ENCODE measurements at regions not wholly inside any gene's neighbourhood (a gene's known extent, or its start where the extent isn't known, plus 50 kb on each side); places are given as distances from the start of the nearest gene placed in this dataset.
A peak's percentile ranks its signal among the peaks of the same experiment; 100 is the strongest.

- H3K36me3 ChIP-seq, result no peaks in the 10 kb centered on the region
- H3K4me1 ChIP-seq, result no peaks in the 10 kb centered on the region
- H3K9me3 ChIP-seq, result no peaks in the 10 kb centered on the region
- no peak for DNase-seq
- H3K4me3 ChIP-seq, result no peak overlapping the region
- no peak for ATAC-seq
- intact Hi-C loops (cut with DNase I), result no loop called here
- H3K27me3 ChIP-seq, result no peaks in the 10 kb centered on the region
- TF ChIP-seq CTCF (IDR thresholded peaks at IDR 0.05), result no peak
- no peak for FAIRE-seq
- no peak overlapping the region for H3K27ac ChIP-seq
- 64 to 70% methylated on average over 4 of the region's 4 CpGs for WGBS, 2 donors
Measured at GRCh38 chr17:14619821-14620220, 318.9 kb downstream of the HS3ST3B1 start.

GRCh38 chr17:14616528-14616927 is 315.6 kb downstream of the HS3ST3B1 start:
- Histone ChIP-seq H3K4me3 (no peak overlapping the region), H3K27ac (no peak overlapping the region), H3K27me3 (no peaks in the 10 kb centered on the region), H3K9me3 (no peaks in the 10 kb centered on the region), H3K4me1 (no peaks in the 10 kb centered on the region), H3K36me3 (no peaks in the 10 kb centered on the region)
- intact Hi-C loops (cut with DNase I), result no loop called here
- WGBS, 2 donors, result 58 to 81% methylated on average over 2 of the region's 2 CpGs
- DNase-seq (no peak), ATAC-seq (no peak), FAIRE-seq (no peak)
- no peak for TF ChIP-seq CTCF (IDR thresholded peaks at IDR 0.05)

- Histone ChIP-seq H3K36me3 (no peaks in the 10 kb centered on the region), H3K4me3 (no peak overlapping the region), H3K27me3 (no peaks in the 10 kb centered on the region), H3K4me1 (no peaks in the 10 kb centered on the region), H3K9me3 (no peaks in the 10 kb centered on the region), H3K27ac (no peak overlapping the region)
- WGBS, 2 donors, result 66 to 80% methylated on average over 5 of the region's 5 CpGs
- no peak for FAIRE-seq
- DNase-seq, result peak in 2 of 6 donors; percentile 6 to 47
- ATAC-seq, result peak in 2 of 4 donors; percentile 79 to 86
- no peak for TF ChIP-seq CTCF (IDR thresholded peaks at IDR 0.05)
- intact Hi-C loops (cut with DNase I), result no loop called here
Measured at GRCh38 chr17:14605267-14605599, 304.4 kb downstream of the HS3ST3B1 start.

GRCh38 chr17:14604591-14605266 is 303.8 kb downstream of the HS3ST3B1 start:
- 70 to 78% methylated on average over 9 of the region's 9 CpGs for WGBS, 2 donors
- no peak overlapping the region for H3K4me3 ChIP-seq
- H3K9me3 ChIP-seq, result no peaks in the 10 kb centered on the region
- H3K27me3 ChIP-seq, result no peaks in the 10 kb centered on the region
- ATAC-seq (peak in 1 of 4 donors; percentile 45), DNase-seq (no peak), FAIRE-seq (no peak)
- intact Hi-C loops (cut with DNase I), result no loop called here
- no peaks in the 10 kb centered on the region for H3K36me3 ChIP-seq
- H3K27ac ChIP-seq, result peak overlapping the region in 1 of 4 donors; percentile 4
- no peak for TF ChIP-seq CTCF (IDR thresholded peaks at IDR 0.05)
- no peaks in the 10 kb centered on the region for H3K4me1 ChIP-seq

GRCh38 chr17:14596224-14596623 is 295.3 kb downstream of the HS3ST3B1 start:
- Histone ChIP-seq H3K4me3 (no peak overlapping the region), H3K27me3 (no peaks in the 10 kb centered on the region), H3K4me1 (no peaks in the 10 kb centered on the region), H3K9me3 (no peaks in the 10 kb centered on the region), H3K27ac (no peak overlapping the region), H3K36me3 (no peaks in the 10 kb centered on the region)
- TF ChIP-seq CTCF (IDR thresholded peaks at IDR 0.05), result no peak
- ATAC-seq (no peak), DNase-seq (no peak), FAIRE-seq (no peak)
- 55 to 67% methylated on average over 4 of the region's 4 CpGs for WGBS, 2 donors
- intact Hi-C loops (cut with DNase I), result no loop called here
